ENCODE measurements at regions not wholly inside any gene's neighbourhood (a gene's known extent, or its start where the extent isn't known, plus 50 kb on each side); places are given as distances from the start of the nearest gene placed in this dataset.

DNA sequence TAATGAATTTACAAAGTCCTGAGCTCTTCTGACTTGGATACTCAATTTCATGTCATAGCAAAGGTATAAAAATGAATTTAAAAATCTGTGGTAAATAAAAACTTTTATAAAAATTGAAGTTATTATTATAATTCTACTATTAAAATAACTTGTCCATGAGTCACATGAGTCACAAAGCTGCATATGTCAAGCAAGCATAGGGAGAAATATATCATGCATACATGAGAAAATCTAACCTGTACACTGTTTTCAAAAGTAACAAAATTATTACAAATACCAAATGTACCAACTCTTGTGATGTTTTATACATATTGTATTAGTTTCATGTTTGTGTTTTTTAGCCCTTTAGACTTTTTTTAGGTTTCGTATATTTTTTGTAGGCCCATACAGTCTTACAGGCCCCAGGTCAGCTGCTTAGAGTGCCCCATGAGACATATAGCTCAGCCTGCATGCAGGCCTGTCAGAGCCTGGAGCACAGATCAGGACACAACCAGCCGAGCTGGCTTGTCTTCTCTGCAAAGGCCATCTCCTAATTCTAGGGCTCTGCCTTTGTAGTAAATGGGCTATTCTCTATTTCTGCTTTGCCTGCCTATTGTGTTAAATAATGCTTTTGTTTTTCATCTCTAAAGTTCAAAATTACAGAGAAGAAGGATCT is 818.7 kb upstream of the TENM3 start:
- no peak overlapping the region for H3K27ac ChIP-seq (ENCODE audit: poor library complexity, severe bottlenecking)
- no peaks in the 10 kb centered on the region for H3K36me3 ChIP-seq (ENCODE audit: low read depth)
- no peaks in the 10 kb centered on the region for H3K4me1 ChIP-seq (ENCODE audit: insufficient read depth, poor library complexity, severe bottlenecking)
- ATAC-seq (ENCODE audit: low read depth): no peak
- TF ChIP-seq, protein P1, sequence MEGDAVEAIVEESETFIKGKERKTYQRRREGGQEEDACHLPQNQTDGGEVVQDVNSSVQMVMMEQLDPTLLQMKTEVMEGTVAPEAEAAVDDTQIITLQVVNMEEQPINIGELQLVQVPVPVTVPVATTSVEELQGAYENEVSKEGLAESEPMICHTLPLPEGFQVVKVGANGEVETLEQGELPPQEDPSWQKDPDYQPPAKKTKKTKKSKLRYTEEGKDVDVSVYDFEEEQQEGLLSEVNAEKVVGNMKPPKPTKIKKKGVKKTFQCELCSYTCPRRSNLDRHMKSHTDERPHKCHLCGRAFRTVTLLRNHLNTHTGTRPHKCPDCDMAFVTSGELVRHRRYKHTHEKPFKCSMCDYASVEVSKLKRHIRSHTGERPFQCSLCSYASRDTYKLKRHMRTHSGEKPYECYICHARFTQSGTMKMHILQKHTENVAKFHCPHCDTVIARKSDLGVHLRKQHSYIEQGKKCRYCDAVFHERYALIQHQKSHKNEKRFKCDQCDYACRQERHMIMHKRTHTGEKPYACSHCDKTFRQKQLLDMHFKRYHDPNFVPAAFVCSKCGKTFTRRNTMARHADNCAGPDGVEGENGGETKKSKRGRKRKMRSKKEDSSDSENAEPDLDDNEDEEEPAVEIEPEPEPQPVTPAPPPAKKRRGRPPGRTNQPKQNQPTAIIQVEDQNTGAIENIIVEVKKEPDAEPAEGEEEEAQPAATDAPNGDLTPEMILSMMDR (IDR thresholded peaks at IDR 0.05; ENCODE audit: poor library complexity, severe bottlenecking): no peak
- no peak for DNase-seq (ENCODE audit: low spot score)
- H3K4me3 ChIP-seq (ENCODE audit: severe bottlenecking): no peak overlapping the region
- no peaks in the 10 kb centered on the region for H3K27me3 ChIP-seq (ENCODE audit: insufficient read depth, poor library complexity, severe bottlenecking)
- no peaks in the 10 kb centered on the region for H3K9me3 ChIP-seq (ENCODE audit: severe bottlenecking)

DNA sequence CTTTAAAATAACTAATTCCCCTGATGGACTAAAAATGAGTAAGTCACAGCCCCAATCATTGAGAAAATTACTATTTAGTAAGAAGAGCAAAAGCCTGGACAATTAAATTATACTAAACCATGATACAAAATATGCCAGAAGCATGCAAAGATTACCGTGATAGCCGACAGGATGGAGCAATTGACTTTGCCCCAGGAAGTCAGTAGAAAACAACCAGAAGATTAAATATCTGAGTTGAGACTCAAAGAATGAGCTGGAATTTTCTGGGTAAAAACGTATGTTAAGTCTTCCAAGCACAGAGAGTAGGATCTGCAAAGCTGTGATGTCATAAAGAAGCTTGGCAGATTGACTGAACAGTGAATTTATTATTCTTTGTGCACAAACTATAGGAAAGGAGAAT is 816.1 kb upstream of the TENM3 start:
- Histone ChIP-seq H3K36me3 (ENCODE audit: low read depth) (no peaks in the 10 kb centered on the region), H3K27me3 (ENCODE audit: insufficient read depth, poor library complexity, severe bottlenecking) (no peaks in the 10 kb centered on the region), H3K4me1 (ENCODE audit: insufficient read depth, poor library complexity, severe bottlenecking) (no peaks in the 10 kb centered on the region), H3K9me3 (ENCODE audit: severe bottlenecking) (no peaks in the 10 kb centered on the region), H3K27ac (ENCODE audit: poor library complexity, severe bottlenecking) (no peak overlapping the region), H3K4me3 (ENCODE audit: severe bottlenecking) (no peak overlapping the region)
- no peak for DNase-seq (ENCODE audit: low spot score)
- no peak for ATAC-seq (ENCODE audit: low read depth)
- TF ChIP-seq, protein P1 (IDR thresholded peaks at IDR 0.05; ENCODE audit: poor library complexity, severe bottlenecking): no peak

DNA sequence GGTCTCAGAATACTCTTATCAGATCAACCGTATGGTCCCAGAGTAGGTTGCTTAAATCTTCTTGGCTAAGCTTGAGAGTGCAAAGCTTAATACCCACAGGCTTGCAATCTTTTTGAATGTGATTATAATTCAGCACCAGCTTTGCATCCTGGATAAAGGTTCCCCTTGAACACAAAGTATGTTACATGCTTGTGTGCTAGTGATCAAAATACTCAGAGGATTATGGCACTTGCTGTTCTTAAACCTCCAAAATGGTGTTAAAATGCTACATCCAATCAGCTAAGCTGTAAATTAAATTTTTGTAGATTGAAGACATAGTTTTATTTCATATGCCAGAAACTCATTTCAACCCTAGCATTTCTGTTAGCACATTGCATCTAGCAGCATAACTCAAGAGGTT is 812.2 kb upstream of the TENM3 start:
- DNase-seq (ENCODE audit: low spot score) (no peak), ATAC-seq (ENCODE audit: low read depth) (no peak)
- H3K27ac ChIP-seq (ENCODE audit: poor library complexity, severe bottlenecking): no peak overlapping the region
- H3K9me3 ChIP-seq (ENCODE audit: severe bottlenecking): no peaks in the 10 kb centered on the region
- no peaks in the 10 kb centered on the region for H3K4me1 ChIP-seq (ENCODE audit: insufficient read depth, poor library complexity, severe bottlenecking)
- no peaks in the 10 kb centered on the region for H3K27me3 ChIP-seq (ENCODE audit: insufficient read depth, poor library complexity, severe bottlenecking)
- TF ChIP-seq, protein P1 (IDR thresholded peaks at IDR 0.05; ENCODE audit: poor library complexity, severe bottlenecking): no peak
- H3K36me3 ChIP-seq (ENCODE audit: low read depth): no peaks in the 10 kb centered on the region
- no peak overlapping the region for H3K4me3 ChIP-seq (ENCODE audit: severe bottlenecking)

DNA sequence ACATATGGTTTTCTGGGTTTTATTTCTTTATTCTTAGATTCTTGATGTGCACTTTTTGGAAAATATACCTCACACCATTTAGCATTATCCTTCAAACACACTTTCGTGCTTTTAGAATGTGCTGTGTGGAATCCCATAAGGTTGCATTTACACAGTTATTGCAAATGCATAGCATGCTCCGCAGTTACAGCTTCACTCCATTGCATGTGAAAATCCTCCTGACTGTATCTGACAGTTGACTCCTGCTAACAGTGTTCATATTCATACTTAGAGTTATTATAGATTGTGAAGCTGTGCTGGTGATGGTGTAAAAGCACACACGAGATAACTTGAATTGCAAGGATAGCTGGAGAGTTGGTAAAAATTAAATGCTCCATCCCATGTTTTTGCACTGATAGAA is 811.5 kb upstream of the TENM3 start:
- TF ChIP-seq, protein P1 (IDR thresholded peaks at IDR 0.05; ENCODE audit: poor library complexity, severe bottlenecking): no peak
- ATAC-seq (ENCODE audit: low read depth) (no peak), DNase-seq (ENCODE audit: low spot score) (no peak)
- no peak overlapping the region for H3K27ac ChIP-seq (ENCODE audit: poor library complexity, severe bottlenecking)
- H3K4me1 ChIP-seq (ENCODE audit: insufficient read depth, poor library complexity, severe bottlenecking): no peaks in the 10 kb centered on the region
- no peaks in the 10 kb centered on the region for H3K9me3 ChIP-seq (ENCODE audit: severe bottlenecking)
- no peaks in the 10 kb centered on the region for H3K36me3 ChIP-seq (ENCODE audit: low read depth)
- H3K27me3 ChIP-seq (ENCODE audit: insufficient read depth, poor library complexity, severe bottlenecking): no peaks in the 10 kb centered on the region
- H3K4me3 ChIP-seq (ENCODE audit: severe bottlenecking): no peak overlapping the region

DNA sequence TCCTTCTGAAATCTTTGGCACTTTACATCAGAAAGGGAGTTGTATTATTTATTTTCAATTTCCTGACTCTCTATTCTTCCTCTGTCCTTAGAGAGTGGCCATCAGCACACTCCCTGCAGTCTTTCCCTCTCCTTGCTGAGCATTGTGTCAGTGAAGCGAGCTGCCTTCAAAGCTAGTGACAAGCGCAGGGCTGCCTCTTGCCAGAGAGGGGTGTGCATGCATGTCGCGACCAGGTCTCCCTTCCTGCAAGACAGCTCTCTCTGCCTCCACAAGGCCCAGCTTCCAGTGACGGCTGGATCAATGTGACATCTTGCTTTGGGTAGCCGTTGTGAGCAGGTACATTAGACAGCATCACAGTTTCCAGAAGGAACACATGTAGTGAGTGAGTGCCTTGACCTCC is 810.9 kb upstream of the TENM3 start:
- H3K4me1 ChIP-seq (ENCODE audit: insufficient read depth, poor library complexity, severe bottlenecking): no peaks in the 10 kb centered on the region
- DNase-seq (ENCODE audit: low spot score) (no peak), ATAC-seq (ENCODE audit: low read depth) (no peak)
- H3K9me3 ChIP-seq (ENCODE audit: severe bottlenecking): no peaks in the 10 kb centered on the region
- H3K36me3 ChIP-seq (ENCODE audit: low read depth): no peaks in the 10 kb centered on the region
- no peak overlapping the region for H3K4me3 ChIP-seq (ENCODE audit: severe bottlenecking)
- TF ChIP-seq, protein P1 (IDR thresholded peaks at IDR 0.05; ENCODE audit: poor library complexity, severe bottlenecking): no peak
- no peak overlapping the region for H3K27ac ChIP-seq (ENCODE audit: poor library complexity, severe bottlenecking)
- H3K27me3 ChIP-seq (ENCODE audit: insufficient read depth, poor library complexity, severe bottlenecking): no peaks in the 10 kb centered on the region

Measured in RWPE2 (cell line).